ENCODE measurements at regions not wholly inside any gene's neighbourhood (a gene's known extent, or its start where the extent isn't known, plus 50 kb on each side); places are given as distances from the start of the nearest gene placed in this dataset.
"Not testable (repeated sequence)": the region's sequence is repeated elsewhere in the genome, so short reads cannot be mapped to it uniquely, and the experiment has no call there.

- H3K4me3 Mint-ChIP-seq; H3K27me3 Mint-ChIP-seq (ENCODE audit: low read depth); DNase-seq (ENCODE audit: low spot score in 2 of 2, unreplicated experiment in 2 of 2); H3K9me3 Mint-ChIP-seq; H3K36me3 Mint-ChIP-seq; H3K4me1 Mint-ChIP-seq; H3K27ac Mint-ChIP-seq: not testable (repeated sequence)
These were observed 80.6 kb upstream of the PLEKHG4B start for GRCh38 chr5:11392-11791.

- H3K9me3 Mint-ChIP-seq = peaks cover 7% of the 10 kb centered on the region
- peak in 1 of 2 experiments; percentile 47 for DNase-seq (ENCODE audit: low spot score in 2 of 2, unreplicated experiment in 2 of 2)
- no peaks in the 10 kb centered on the region for H3K36me3 Mint-ChIP-seq
- H3K4me3 Mint-ChIP-seq = no peak overlapping the region
- peaks cover 5% of the 10 kb centered on the region for H3K4me1 Mint-ChIP-seq
- no peaks in the 10 kb centered on the region for H3K27me3 Mint-ChIP-seq (ENCODE audit: low read depth)
- no peak for TF ChIP-seq CTCF (IDR thresholded peaks at IDR 0.05; ENCODE audit: unreplicated experiment)
- H3K27ac Mint-ChIP-seq = no peak overlapping the region
These were observed 80.1 kb upstream of the PLEKHG4B start for GRCh38 chr5:11898-12297.

GRCh38 chr5:13234-13633, 78.7 kb upstream of the PLEKHG4B start:
- no peak for DNase-seq (ENCODE audit: low spot score in 2 of 2, unreplicated experiment in 2 of 2)
- no peak overlapping the region for H3K4me3 Mint-ChIP-seq
- H3K4me1 Mint-ChIP-seq = peaks cover 5% of the 10 kb centered on the region
- H3K9me3 Mint-ChIP-seq = peaks cover 7% of the 10 kb centered on the region
- peaks cover 5% of the 10 kb centered on the region for H3K27me3 Mint-ChIP-seq (ENCODE audit: low read depth)
- H3K27ac Mint-ChIP-seq = no peak overlapping the region
- no peaks in the 10 kb centered on the region for H3K36me3 Mint-ChIP-seq
- no peak for TF ChIP-seq CTCF (IDR thresholded peaks at IDR 0.05; ENCODE audit: unreplicated experiment)

GRCh38 chr5:14676-15075, 77.3 kb upstream of the PLEKHG4B start:
- H3K27me3 Mint-ChIP-seq (ENCODE audit: low read depth) = peaks cover 12% of the 10 kb centered on the region
- H3K36me3 Mint-ChIP-seq; H3K4me3 Mint-ChIP-seq; H3K9me3 Mint-ChIP-seq; DNase-seq (ENCODE audit: low spot score in 2 of 2, unreplicated experiment in 2 of 2); H3K27ac Mint-ChIP-seq; H3K4me1 Mint-ChIP-seq: not testable (repeated sequence)

GRCh38 chr5:20276-20675, 71.7 kb upstream of the PLEKHG4B start:
- not testable (repeated sequence) for DNase-seq (ENCODE audit: low spot score in 2 of 2, unreplicated experiment in 2 of 2); H3K27ac Mint-ChIP-seq; H3K36me3 Mint-ChIP-seq; H3K9me3 Mint-ChIP-seq; H3K4me1 Mint-ChIP-seq; H3K4me3 Mint-ChIP-seq
- H3K27me3 Mint-ChIP-seq (ENCODE audit: low read depth) = peaks cover 48% of the 10 kb centered on the region

- no peak overlapping the region for H3K27ac Mint-ChIP-seq
- H3K4me1 Mint-ChIP-seq = no peaks in the 10 kb centered on the region
- H3K4me3 Mint-ChIP-seq = no peak overlapping the region
- no peak for DNase-seq (ENCODE audit: low spot score in 2 of 2, unreplicated experiment in 2 of 2)
- H3K9me3 Mint-ChIP-seq = no peaks in the 10 kb centered on the region
- H3K27me3 Mint-ChIP-seq (ENCODE audit: low read depth) = peaks cover 56% of the 10 kb centered on the region
- H3K36me3 Mint-ChIP-seq = no peaks in the 10 kb centered on the region
- TF ChIP-seq CTCF (IDR thresholded peaks at IDR 0.05; ENCODE audit: unreplicated experiment) = no peak
These were observed 70.2 kb upstream of the PLEKHG4B start for GRCh38 chr5:21654-22233.

- H3K36me3 Mint-ChIP-seq; DNase-seq (ENCODE audit: low spot score in 2 of 2, unreplicated experiment in 2 of 2); H3K4me1 Mint-ChIP-seq; H3K4me3 Mint-ChIP-seq; H3K27ac Mint-ChIP-seq: not testable (repeated sequence)
- H3K27me3 Mint-ChIP-seq (ENCODE audit: low read depth) = peaks cover 62% of the 10 kb centered on the region
- H3K9me3 Mint-ChIP-seq = peaks cover 11% of the 10 kb centered on the region
These were observed 68.1 kb upstream of the PLEKHG4B start for GRCh38 chr5:23907-24306.

- H3K36me3 Mint-ChIP-seq, H3K27ac Mint-ChIP-seq: not testable (repeated sequence)
These were observed 66.9 kb upstream of the PLEKHG4B start for GRCh38 chr5:25067-25466.

More at GRCh38 chr5:25067-25466, 66.9 kb upstream of the PLEKHG4B start:
- peaks cover 13% of the 10 kb centered on the region for H3K9me3 Mint-ChIP-seq
- not testable (repeated sequence) for H3K4me1 Mint-ChIP-seq; DNase-seq (ENCODE audit: low spot score in 2 of 2, unreplicated experiment in 2 of 2); H3K4me3 Mint-ChIP-seq
- H3K27me3 Mint-ChIP-seq (ENCODE audit: low read depth) = peaks cover 67% of the 10 kb centered on the region

All from mesothelial cell of epicardium (in vitro differentiated cells).